HUDEP-2 (cell line): ENCODE measurements at regions not wholly inside any gene's neighbourhood (a gene's known extent, or its start where the extent isn't known, plus 50 kb on each side); places are given as distances from the start of the nearest gene placed in this dataset.

Experiments
- DNase-seq, 76 experiments: peaks; one replicate each; lab custom pipeline; 2025; ENCODE audit not compliant: unreplicated experiment in 76 of 76; lab: John Stamatoyannopoulos, UW

DNA sequence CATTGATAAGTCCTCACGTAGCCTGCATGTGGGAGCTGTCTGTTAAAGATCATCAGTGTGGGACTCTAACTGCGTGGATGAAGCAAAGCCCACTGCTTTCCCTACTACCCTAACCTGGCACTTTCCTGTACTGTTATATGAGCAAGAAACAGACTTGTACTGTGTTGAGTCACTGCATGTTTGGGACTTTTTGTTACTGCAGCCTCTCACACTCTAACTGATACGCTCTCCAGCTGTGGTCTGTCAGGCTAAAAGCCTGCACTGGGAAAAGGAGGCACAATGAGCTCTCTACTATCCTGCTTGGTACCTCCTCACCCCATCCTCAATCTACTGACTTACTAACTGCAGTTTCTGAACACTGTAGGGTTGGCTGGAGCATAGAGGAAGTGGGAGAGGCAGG, 93.7 kb upstream of the PLET1 start:
- no peak for DNase-seq

DNA sequence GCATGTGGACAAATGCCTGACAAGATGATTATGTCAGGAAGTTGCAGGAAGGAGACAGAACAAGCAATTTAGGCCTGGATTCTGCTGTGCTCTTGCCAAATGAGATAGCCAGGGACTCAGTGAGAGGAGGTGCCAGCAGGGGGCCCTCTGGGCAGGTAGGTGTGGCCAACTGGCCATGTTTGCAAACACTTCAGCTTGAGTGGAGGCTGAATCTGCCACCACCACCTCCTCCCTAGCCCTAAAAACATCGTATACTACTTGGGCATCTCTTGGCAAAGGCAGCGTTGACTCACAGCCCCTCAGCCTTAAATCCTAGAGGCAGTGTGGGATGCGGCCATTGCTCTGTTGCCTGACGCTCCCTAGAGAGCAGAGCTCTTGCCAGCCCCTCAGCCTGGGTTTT, 95.1 kb upstream of the PLET1 start:
- peak in 28 of 76 experiments; percentile 1 to 47 (median 11) for DNase-seq

DNA sequence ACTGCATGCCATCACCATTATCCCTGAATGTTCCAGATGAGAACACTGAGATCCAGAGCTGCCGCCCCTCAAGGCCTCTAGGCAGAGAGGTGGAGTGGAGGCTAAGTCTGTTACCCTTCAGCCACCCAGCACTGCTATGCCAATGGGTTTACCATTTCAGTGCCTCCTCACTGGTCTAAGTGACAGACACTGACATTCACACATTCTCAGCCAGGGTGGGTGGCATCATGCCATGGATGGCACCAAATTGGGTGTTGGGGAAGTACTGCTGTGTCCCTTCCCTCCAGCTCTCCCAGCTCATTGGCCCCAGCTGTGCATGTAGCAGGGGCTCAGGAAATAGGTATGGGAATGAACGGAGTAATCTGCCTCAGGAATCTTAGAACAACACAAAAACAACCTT, 96.8 kb upstream of the PLET1 start:
- DNase-seq, result no peak

DNA sequence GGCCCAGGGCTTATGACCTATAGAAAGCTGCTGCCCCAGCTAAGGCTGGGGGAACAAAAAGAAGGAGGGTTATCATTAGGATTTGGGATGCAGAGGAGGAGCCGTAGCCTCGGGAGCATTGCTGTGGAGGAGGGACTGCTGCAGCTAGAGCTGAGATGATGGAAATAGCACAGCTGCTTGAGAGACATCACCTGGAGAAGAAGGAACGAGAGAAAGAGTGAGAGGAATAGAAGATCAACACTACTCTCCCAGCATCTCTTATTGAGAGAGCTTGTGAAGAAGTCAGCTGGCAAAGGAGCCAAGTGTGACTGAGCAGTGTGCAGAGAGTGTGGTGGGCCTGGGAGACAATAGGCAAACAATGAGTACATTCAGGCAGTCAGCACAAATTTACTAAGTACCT, 100.7 kb upstream of the PLET1 start:
- no peak for DNase-seq

DNA sequence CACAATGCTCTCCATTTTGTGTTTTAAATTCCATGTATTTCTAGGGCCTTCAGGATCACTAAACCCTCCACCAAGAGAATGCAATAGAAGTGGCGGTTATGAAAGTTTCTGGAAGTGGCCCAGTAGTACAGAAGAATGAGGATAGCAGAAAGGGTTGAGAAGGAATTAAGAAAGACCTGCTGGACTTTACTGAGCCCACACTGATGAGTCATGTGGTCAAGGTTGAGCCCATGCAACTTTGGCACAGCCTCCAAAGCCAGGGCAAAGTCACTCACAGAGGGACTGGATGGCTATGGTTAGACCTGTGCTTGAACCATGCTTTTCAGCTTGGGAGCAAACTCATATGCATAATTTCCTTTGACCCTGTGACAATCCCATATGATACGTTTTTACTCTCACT, 102.9 kb upstream of the PLET1 start:
- no peak for DNase-seq

DNA sequence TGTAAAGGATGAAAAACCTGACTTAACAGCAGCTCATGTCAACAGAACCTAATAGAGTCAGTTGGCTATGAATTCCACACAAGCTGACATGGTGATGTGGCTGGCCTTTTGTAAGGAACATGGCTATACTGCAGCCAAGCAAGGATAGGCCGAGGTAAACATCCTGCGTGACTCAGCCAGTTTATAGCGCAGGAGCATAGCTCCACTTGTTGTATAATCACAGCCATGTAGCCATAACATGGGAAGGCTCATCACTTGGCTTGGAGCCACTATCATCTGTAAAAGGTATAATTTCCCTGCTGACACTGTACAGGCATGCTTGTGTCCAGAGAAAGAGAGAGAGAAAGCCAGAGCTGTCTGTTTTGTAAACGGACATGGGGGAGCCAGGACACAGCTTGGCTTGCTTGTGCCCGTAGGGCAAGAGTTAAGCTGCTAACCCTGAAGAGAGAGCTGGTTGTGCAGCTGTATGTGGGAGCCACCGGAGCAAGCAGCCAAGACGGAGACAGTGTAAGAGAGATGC, 104.4 kb upstream of the PLET1 start:
- DNase-seq, result no peak

DNA sequence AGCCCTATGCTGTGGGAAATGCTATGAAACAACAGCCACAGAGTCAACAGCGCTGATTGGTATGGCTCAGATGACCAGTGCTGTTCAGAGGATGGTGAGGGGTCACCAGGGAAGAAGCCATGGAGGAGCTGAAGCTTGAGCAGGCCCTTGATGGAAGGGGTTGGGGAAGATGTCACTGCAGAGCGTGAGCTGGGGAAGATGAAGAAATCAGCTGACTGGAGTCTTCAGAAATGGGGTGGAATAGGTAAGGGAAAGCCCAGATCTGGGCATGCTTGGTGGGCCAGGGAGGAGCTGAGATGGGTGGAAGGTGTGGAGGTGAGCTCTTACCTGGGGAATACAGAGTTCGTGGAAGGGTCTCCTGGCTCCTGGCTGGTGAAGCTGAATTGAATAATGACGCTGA, 105.4 kb upstream of the PLET1 start:
- no peak for DNase-seq

DNA sequence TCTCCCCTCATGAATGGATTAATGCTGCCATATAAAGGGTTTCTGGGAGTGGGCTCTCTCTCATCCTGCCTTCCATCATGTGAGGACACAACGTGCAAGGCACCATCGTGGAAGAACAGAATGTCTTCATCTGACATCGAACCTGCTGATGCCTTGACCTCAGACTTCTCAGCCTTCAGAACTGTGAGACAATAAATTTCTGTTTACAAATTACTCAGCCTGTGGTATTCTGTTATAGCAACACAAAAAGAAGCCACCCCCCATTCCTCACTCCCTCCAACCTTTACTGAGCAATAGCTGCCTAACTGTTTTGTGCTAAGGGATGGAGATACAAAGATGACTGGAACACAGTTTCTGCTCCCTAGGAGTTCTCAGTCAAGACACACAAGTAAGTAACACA, 106.1 kb upstream of the PLET1 start:
- DNase-seq, result no peak

DNA sequence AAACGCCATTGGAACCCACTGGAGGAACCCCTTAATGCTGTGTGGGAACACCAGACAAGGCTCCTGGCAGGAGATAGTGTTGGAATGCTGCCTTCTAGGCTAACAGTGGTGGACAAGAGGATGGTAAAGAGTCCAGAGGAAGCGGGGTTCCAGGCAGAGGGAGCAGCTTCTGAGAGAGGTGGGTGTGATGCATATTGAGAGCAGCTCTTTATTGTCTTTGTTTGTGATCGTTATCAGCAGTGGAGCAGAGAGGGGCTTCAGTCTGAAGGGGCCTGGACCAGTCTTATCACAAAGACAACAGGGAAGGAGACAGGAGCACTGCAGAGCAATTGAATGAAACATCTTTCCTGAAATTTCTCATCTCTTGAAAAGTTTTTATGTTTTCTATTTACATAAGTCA, 106.8 kb upstream of the PLET1 start:
- DNase-seq, result no peak

DNA sequence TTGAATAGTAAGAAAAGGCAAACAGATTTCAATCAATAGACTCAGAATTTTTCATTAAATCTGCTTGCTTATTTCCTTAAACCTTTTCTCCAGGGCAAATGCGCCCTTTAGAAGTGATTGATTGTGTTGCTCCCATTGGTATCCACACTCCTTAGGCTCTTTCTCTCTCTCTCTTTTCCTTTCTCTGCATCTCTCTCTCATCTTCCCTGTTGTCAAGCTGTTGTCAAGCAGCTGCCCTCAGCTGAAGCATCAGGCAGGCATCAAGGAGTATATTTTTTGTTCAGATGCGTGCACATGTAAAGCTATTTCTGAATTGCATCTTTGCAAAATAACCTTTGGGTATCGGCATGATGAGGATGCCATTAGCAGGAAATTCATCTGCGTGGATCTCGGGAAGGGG, 107.2 kb upstream of the PLET1 start:
- no peak for DNase-seq

DNA sequence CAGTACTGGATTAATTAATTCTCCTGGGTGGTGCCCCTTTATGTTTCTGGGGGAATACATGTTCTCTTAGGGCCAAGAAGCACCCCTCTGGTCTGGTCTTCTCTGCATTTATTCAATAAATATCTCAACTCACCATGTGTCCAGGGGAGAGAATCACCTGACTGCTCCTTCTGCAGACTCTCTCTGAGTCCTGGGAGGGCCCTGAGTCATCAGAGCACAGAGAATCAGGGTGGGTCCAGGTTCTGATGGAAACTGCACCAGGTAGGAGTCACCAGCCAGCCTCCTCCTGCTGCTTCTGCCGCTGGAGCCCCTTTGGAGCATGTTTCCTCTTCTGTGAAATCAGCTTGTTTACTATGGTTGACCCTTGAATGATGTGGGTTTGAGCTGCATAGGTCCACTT, 107.7 kb upstream of the PLET1 start:
- DNase-seq, result no peak

DNA sequence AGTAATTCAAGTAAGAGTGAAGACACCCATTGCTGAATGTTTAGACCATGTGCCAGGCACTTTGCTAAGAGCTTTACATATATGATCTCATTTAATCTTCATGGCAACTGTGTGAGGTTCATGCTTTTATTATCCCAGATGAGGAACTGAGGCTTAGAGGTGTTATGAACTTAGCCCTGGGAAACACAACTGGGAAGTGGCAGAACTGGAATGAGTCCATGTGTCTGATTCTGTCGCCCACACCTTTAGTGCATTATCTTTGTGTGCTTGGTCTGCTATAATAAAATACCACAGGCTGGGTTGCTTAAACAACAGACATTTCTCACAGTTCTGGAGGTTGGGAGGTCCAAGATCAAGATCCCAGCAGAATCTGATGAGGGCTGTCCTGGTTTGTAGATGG, 108.7 kb upstream of the PLET1 start:
- no peak for DNase-seq

DNA sequence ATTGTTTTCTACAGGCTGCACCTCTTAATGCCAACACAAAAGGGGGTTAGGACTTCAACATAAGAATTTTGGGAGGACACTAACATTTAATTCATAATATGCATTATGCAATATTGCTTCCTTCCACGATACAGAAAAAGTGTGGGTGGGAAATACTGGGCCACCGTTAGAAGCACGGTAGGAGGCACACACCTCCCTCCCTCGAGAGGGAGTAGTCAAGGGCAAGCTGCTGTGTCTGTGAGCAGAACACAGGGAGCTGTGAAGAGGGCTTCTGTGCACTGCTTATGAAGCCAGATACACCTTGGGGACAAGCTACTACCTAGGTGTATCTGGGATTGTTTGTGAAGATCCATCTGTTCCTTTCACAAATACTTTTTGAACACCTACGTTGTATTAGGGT, 109.3 kb upstream of the PLET1 start:
- no peak for DNase-seq

DNA sequence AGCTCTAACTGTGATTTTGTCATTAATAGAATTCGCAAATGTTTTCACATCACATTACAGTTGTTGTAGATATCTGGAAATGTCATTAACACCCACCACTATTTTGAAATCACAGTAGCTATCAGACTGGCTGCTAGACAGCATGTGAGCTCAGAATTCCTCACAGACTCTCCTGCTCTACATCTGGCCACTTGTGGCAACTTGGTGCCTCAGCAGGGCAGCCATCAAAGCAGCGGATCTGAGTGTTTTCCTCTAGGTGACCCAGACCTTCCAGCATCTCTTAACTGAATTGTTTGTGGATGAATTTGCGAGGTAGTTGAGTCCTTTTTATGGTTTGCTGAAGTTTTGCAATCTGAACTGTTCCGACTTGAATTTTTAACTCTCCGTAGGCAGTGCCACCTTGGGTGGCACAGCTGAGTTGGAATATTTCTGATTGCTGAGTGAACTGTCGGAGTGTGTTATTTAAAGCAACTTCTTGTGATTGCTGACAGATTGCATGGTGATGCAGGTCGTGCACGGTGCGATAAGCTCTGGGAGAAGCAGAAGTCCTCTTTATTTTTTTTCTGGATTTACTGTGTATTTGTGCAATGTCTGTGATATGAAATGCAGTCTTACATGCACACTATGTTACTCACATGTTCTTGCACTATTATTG, 114.0 kb upstream of the PLET1 start:
- DNase-seq, result no peak

DNA sequence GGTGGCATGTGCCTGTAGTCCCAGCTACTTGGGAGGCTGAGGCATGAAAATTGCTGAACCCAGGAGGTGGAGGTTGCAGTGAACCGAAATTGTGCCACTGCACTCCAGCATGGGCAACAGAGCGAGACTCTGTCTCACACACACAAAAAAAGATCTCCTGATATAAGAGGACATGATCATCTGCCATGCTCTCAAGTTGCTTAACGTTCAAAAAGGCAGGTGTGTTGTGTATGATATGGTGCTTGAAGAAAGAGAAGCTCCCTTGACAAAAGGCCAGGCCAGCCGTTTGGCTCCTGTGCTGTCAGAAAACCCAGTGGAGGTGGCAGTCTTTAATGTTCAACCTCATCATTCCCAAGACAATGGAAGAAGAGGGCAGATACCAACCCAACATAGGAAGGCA, 117.3 kb upstream of the PLET1 start:
- no peak for DNase-seq

DNA sequence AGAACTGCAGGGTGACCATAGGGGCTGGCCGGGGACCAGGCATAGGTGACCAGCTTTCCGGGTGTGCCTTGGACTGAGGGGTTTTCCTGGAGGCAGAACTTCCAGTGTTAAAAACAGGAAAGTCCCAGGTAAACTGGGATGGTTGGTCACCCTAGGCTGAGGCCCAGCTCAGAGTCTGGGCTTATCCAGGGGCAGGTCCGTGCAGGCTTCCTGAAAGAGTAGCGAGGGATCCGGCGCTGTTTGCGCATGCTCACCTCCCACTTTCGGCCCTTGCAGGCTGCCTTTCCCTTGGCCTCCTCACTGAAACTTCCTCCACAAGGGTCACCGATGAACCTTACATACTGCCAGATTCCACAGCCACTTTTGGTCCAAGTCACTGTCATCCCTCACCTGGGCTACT, 119.8 kb upstream of the PLET1 start:
- no peak for DNase-seq

DNA sequence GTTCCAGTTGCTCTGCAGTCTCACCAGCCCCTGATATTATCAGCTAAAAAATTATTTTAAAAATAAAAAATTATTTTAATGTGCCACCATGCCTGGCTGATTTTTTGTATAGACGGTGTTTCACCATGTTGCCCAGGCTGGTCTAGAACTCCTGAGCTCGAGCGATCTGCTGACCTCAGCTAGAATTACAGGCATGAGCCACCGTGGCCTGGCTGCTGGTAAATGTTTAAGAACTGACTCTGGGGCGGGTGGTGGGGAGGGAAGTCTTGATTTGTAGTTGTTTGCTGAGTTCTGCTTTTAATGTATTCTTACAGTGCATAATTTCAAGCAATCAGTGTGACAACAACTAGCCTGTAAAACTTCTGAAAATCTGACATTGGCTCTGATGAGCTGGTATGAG, 120.9 kb upstream of the PLET1 start:
- DNase-seq, result no peak

DNA sequence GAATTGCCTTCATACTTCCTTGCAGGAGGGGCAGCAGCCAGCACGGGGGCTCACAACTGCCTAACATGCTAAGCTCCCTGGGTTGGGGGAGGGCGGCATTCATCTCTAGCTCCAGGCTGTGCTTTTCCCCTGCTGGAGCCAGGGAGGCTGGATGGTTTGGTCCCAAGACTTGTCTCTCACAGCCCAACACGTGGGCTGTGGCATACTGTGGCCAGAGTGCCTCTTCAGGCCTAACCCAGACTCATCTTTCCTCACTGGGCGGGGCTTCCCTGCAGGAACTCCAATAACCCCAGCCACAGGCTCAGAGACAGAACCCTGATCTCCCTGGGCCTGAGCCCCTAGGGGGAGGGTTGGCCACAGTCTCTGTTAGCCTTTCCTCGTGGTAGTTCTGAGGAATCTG, 121.9 kb upstream of the PLET1 start:
- DNase-seq, result no peak

DNA sequence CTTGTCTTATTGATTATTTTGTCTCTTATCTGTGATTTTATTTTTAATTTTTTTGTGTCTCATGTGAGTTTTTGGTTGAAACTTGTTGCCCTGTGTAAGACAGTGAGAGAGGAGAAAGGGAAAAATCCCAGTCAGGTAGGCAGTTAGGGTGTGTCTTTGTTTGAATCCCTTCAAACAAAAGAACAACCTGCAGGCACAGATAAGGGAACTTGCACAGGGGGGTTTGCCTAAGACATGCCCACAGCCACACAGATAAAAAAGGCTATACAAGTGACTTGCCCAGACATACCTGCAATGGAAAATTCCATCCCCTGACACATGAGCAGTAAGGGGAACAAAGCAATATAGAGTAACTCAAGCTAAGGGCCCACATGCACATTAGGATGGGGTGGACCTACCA, 127.8 kb upstream of the PLET1 start:
- DNase-seq, result peak in 7 of 76 experiments; percentile 2 to 21 (median 7)

DNA sequence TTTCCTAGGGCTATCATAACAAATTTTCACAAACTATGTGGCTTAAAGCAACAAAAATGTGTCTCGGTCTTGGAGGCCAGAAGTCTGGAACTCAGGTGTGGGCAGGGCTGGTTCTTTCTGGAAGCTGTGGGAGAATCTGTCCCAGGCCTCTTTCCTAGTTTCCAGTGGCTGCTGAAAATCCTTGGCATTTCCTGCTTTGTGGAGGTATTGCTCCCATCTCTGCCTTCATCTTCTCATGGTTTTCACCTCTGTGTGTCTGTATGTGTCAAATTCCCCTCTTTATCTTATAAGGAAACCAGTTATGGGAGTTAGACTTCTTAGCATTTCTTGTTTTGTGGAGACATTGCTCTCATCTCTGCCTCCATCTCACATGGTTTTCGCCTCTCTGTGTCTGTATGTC, 130.4 kb upstream of the PLET1 start:
- DNase-seq, result no peak

DNA sequence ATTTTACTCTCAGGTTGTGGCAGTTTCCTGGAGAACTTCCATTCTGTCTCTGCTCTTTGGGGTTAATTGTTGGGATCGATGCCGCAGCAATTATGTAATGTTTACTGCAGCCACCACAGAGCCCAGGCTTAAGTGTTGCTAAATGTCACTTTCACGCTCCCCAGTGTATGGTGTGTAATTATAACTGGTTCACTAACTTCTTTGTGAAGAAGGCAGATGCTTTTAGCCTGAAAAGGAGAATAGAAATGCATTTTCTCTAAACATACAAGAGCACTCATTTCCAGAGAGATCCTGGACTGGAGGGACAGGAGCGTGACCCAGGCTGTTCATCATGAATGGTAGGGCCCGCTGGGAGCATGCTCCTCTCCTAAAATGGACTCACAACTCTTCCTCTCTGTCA, 132.2 kb upstream of the PLET1 start:
- no peak for DNase-seq

DNA sequence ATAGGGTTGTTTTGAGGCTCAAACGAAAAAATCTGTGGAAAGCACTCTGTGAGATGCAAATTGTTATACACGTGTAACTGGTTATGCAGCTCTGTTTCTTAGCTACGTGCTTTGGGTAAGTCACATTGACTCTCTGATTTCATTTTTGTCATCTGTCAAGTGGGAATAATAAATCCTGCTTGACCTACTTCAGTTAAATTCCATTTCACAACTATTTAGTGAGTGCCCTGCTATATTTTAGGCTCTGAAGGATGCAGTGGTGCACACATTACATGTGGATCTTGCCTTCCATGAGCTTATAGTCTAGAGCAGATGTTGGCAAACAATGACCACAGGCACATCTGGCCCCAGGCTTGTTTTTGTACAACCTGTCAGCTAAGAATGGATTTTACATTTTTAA, 133.6 kb upstream of the PLET1 start:
- no peak for DNase-seq

DNA sequence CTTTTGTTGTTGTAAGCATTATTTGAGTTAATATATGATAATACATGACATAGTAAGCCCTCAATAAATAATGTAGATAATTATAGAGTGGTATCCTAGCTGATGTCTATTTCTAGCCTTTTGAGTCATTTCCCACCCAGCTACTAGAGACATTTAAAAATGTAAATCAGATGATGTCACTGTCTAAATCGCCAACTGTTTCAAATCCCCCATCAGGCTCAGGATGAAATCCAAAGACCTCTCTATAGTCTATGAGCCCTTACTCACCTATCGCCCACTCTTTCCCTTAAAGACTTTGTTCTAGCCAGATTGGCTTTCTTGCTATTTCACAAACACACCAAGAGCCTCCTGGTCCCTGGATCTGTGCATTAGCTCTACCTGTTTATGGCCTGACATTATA, 135.4 kb upstream of the PLET1 start:
- DNase-seq, result no peak
